ENCODE measurements at regions not wholly inside any gene's neighbourhood (a gene's known extent, or its start where the extent isn't known, plus 50 kb on each side); places are given as distances from the start of the nearest gene placed in this dataset.

DNA sequence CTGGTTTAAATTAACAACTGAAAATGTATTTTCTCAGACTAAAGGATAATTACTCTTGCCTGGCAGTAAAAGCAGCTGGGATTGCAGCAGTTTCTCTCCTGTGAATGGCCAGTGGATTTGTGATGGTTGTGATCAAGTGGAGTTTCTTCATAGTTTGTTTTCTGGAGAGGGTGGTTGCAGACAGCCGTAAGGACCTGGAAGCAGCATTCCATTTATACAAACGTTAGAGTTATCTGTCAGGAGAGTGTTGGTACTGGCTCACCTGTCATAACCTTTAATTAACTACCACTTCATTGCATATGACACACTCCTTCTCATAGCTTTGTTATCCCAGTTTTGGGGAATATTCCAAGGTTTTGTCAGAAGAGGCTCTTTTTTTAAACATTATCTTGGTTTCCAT lies 258.4 kb upstream of the SLC10A2 start:
- Histone ChIP-seq H3K36me3 (replicated peaks in 1 of 2; ENCODE audit: control insufficient read depth in 2 of 2, insufficient read depth in 2 of 2, low read length in 2 of 2) (no peaks in the 10 kb centered on the region), H2BK15ac (ENCODE audit: low read length) (no peak overlapping the region), H3K79me1 (ENCODE audit: low read depth, low read length) (no peaks in the 10 kb centered on the region), H3K4ac (ENCODE audit: low read length) (no peak overlapping the region), H3K14ac (ENCODE audit: low read length) (no peak overlapping the region), H3K27me3 (ENCODE audit: control insufficient read depth in 3 of 3, insufficient read depth in 3 of 3, low read depth in 1 of 3, low read length in 3 of 3) (no peaks in the 10 kb centered on the region), H3K18ac (ENCODE audit: low read length) (no peak overlapping the region), H2BK5ac (ENCODE audit: low read length) (no peak overlapping the region), H3K9me3 (replicated peaks in 1 of 2; ENCODE audit: control insufficient read depth in 2 of 2, insufficient read depth in 1 of 2, low read depth in 1 of 2, low read length in 2 of 2) (no peaks in the 10 kb centered on the region), H3K23ac (ENCODE audit: low read depth, low read length, poor library complexity) (no peak overlapping the region), H3K4me2 (ENCODE audit: insufficient read depth, low read length, poor library complexity, severe bottlenecking) (no peak overlapping the region), H4K91ac (ENCODE audit: low read depth, low read length, poor library complexity) (no peak overlapping the region), H2BK120ac (ENCODE audit: low read depth, low read length) (no peak overlapping the region), H3K4me1 (ENCODE audit: control insufficient read depth in 2 of 2, insufficient read depth in 1 of 2, low read depth in 1 of 2, low read length in 2 of 2) (peaks cover 0 to 3% of the 10 kb centered on the region in 2 donors), H2BK12ac (ENCODE audit: low read length) (no peak overlapping the region), H3K9ac (ENCODE audit: low read depth, low read length, poor library complexity) (no peak overlapping the region), H2AK5ac (ENCODE audit: low read depth, low read length) (no peak overlapping the region), H2AFZ (ENCODE audit: low read length) (no peak overlapping the region), H3K27ac (replicated peaks; ENCODE audit: low read length) (no peak overlapping the region), H3K4me3 (ENCODE audit: low read length in 2 of 2) (no peak overlapping the region), H4K8ac (ENCODE audit: low read depth, low read length) (no peak overlapping the region)
- DNase-seq (ENCODE audit: low spot score) = no peak
- WGBS, 2 donors (ENCODE audit: extremely low coverage in 2 of 2, insufficient read length in 2 of 2, insufficient replicate concordance in 1 of 2) = no CpG with 5 or more reads among the region's 2 CpGs

GRCh38 chr13:103315711-103316110 lies 249.5 kb upstream of the SLC10A2 start:
- no peaks in the 10 kb centered on the region for H3K36me3 ChIP-seq (replicated peaks in 1 of 2; ENCODE audit: control insufficient read depth in 2 of 2, insufficient read depth in 2 of 2, low read length in 2 of 2)
- H2AFZ ChIP-seq (ENCODE audit: low read length) = no peak overlapping the region

DNA sequence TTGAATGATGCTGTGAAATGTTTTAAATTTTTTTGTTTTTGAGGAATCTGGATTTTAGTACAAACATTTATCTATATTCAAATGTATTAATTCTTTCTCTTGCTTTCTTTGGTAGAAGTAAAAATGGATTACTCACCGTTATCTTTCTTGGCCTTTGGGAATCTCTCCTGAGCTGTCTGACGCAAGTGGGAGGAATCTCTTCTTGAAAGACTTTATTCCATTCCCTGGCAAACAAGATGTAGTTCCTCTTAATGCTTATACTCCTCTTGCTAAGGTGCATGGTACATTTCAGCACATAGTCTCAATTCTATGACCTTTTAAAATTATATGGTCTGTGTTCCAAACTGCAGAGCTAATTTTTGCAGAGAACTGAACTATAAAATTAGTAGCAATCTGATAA lies 246.2 kb upstream of the SLC10A2 start:
- Histone ChIP-seq H3K36me3 (replicated peaks in 1 of 2; ENCODE audit: control insufficient read depth in 2 of 2, insufficient read depth in 2 of 2, low read length in 2 of 2) (no peaks in the 10 kb centered on the region), H4K8ac (ENCODE audit: low read depth, low read length) (no peak overlapping the region), H2BK15ac (ENCODE audit: low read length) (no peak overlapping the region), H2BK12ac (ENCODE audit: low read length) (no peak overlapping the region), H4K91ac (ENCODE audit: low read depth, low read length, poor library complexity) (no peak overlapping the region), H2BK120ac (ENCODE audit: low read depth, low read length) (no peak overlapping the region), H3K9ac (ENCODE audit: low read depth, low read length, poor library complexity) (no peak overlapping the region), H3K23ac (ENCODE audit: low read depth, low read length, poor library complexity) (no peak overlapping the region), H3K79me1 (ENCODE audit: low read depth, low read length) (no peaks in the 10 kb centered on the region), H2BK5ac (ENCODE audit: low read length) (no peak overlapping the region), H3K4ac (ENCODE audit: low read length) (no peak overlapping the region), H3K18ac (ENCODE audit: low read length) (no peak overlapping the region), H2AK5ac (ENCODE audit: low read depth, low read length) (no peak overlapping the region), H2AFZ (ENCODE audit: low read length) (no peak overlapping the region), H3K27me3 (ENCODE audit: control insufficient read depth in 3 of 3, insufficient read depth in 3 of 3, low read depth in 1 of 3, low read length in 3 of 3) (no peaks in the 10 kb centered on the region), H3K4me3 (ENCODE audit: low read length in 2 of 2) (no peak overlapping the region), H3K27ac (replicated peaks; ENCODE audit: low read length) (no peak overlapping the region), H3K4me2 (ENCODE audit: insufficient read depth, low read length, poor library complexity, severe bottlenecking) (no peak overlapping the region), H3K9me3 (replicated peaks in 1 of 2; ENCODE audit: control insufficient read depth in 2 of 2, insufficient read depth in 1 of 2, low read depth in 1 of 2, low read length in 2 of 2) (no peaks in the 10 kb centered on the region), H3K4me1 (ENCODE audit: control insufficient read depth in 2 of 2, insufficient read depth in 1 of 2, low read depth in 1 of 2, low read length in 2 of 2) (no peaks in the 10 kb centered on the region), H3K14ac (ENCODE audit: low read length) (no peak overlapping the region)
- no peak for DNase-seq (ENCODE audit: low spot score)
- no CpG with 5 or more reads among the region's 2 CpGs for WGBS, 2 donors (ENCODE audit: extremely low coverage in 2 of 2, insufficient read length in 2 of 2, insufficient replicate concordance in 1 of 2)

More at GRCh38 chr13:103315711-103316110, 249.5 kb upstream of the SLC10A2 start:
- Histone ChIP-seq H3K18ac (ENCODE audit: low read length) (no peak overlapping the region), H3K9ac (ENCODE audit: low read depth, low read length, poor library complexity) (no peak overlapping the region), H3K27me3 (ENCODE audit: control insufficient read depth in 3 of 3, insufficient read depth in 3 of 3, low read depth in 1 of 3, low read length in 3 of 3) (no peaks in the 10 kb centered on the region), H3K4ac (ENCODE audit: low read length) (no peak overlapping the region), H3K9me3 (replicated peaks in 1 of 2; ENCODE audit: control insufficient read depth in 2 of 2, insufficient read depth in 1 of 2, low read depth in 1 of 2, low read length in 2 of 2) (no peaks in the 10 kb centered on the region), H3K14ac (ENCODE audit: low read length) (no peak overlapping the region), H3K4me2 (ENCODE audit: insufficient read depth, low read length, poor library complexity, severe bottlenecking) (no peak overlapping the region), H3K4me1 (ENCODE audit: control insufficient read depth in 2 of 2, insufficient read depth in 1 of 2, low read depth in 1 of 2, low read length in 2 of 2) (no peaks in the 10 kb centered on the region), H2BK120ac (ENCODE audit: low read depth, low read length) (no peak overlapping the region), H2BK12ac (ENCODE audit: low read length) (no peak overlapping the region), H3K79me1 (ENCODE audit: low read depth, low read length) (no peaks in the 10 kb centered on the region), H2BK5ac (ENCODE audit: low read length) (no peak overlapping the region), H3K27ac (replicated peaks; ENCODE audit: low read length) (no peak overlapping the region), H3K4me3 (ENCODE audit: low read length in 2 of 2) (no peak overlapping the region), H4K8ac (ENCODE audit: low read depth, low read length) (no peak overlapping the region), H2BK15ac (ENCODE audit: low read length) (no peak overlapping the region), H3K23ac (ENCODE audit: low read depth, low read length, poor library complexity) (no peak overlapping the region), H4K91ac (ENCODE audit: low read depth, low read length, poor library complexity) (no peak overlapping the region), H2AK5ac (ENCODE audit: low read depth, low read length) (no peak overlapping the region)
- WGBS, 2 donors (ENCODE audit: extremely low coverage in 2 of 2, insufficient read length in 2 of 2, insufficient replicate concordance in 1 of 2) = no CpG with 5 or more reads among the region's 2 CpGs
- no peak for DNase-seq (ENCODE audit: low spot score)

- Histone ChIP-seq H3K18ac (ENCODE audit: low read length) (no peak overlapping the region), H4K91ac (ENCODE audit: low read depth, low read length, poor library complexity) (no peak overlapping the region), H2AFZ (ENCODE audit: low read length) (no peak overlapping the region), H3K4me2 (ENCODE audit: insufficient read depth, low read length, poor library complexity, severe bottlenecking) (no peak overlapping the region), H2BK120ac (ENCODE audit: low read depth, low read length) (no peak overlapping the region), H2BK15ac (ENCODE audit: low read length) (no peak overlapping the region), H4K8ac (ENCODE audit: low read depth, low read length) (no peak overlapping the region), H3K79me1 (ENCODE audit: low read depth, low read length) (no peaks in the 10 kb centered on the region), H2BK5ac (ENCODE audit: low read length) (no peak overlapping the region), H3K4me3 (ENCODE audit: low read length in 2 of 2) (no peak overlapping the region), H3K36me3 (replicated peaks in 1 of 2; ENCODE audit: control insufficient read depth in 2 of 2, insufficient read depth in 2 of 2, low read length in 2 of 2) (no peaks in the 10 kb centered on the region), H3K9me3 (replicated peaks in 1 of 2; ENCODE audit: control insufficient read depth in 2 of 2, insufficient read depth in 1 of 2, low read depth in 1 of 2, low read length in 2 of 2) (no peaks in the 10 kb centered on the region), H3K27ac (replicated peaks; ENCODE audit: low read length) (no peak overlapping the region), H3K4ac (ENCODE audit: low read length) (no peak overlapping the region), H3K14ac (ENCODE audit: low read length) (no peak overlapping the region), H3K27me3 (ENCODE audit: control insufficient read depth in 3 of 3, insufficient read depth in 3 of 3, low read depth in 1 of 3, low read length in 3 of 3) (no peaks in the 10 kb centered on the region), H3K9ac (ENCODE audit: low read depth, low read length, poor library complexity) (no peak overlapping the region), H2BK12ac (ENCODE audit: low read length) (no peak overlapping the region), H3K23ac (ENCODE audit: low read depth, low read length, poor library complexity) (no peak overlapping the region), H2AK5ac (ENCODE audit: low read depth, low read length) (no peak overlapping the region), H3K4me1 (ENCODE audit: control insufficient read depth in 2 of 2, insufficient read depth in 1 of 2, low read depth in 1 of 2, low read length in 2 of 2) (no peaks in the 10 kb centered on the region)
- no CpG with 5 or more reads among the region's 4 CpGs for WGBS, 2 donors (ENCODE audit: extremely low coverage in 2 of 2, insufficient read length in 2 of 2, insufficient replicate concordance in 1 of 2)
- no peak for DNase-seq (ENCODE audit: low spot score)
These were observed 242.4 kb upstream of the SLC10A2 start for GRCh38 chr13:103308667-103309066.

All from neuronal stem cell (in vitro differentiated cells).